ENCODE measurements at regions not wholly inside any gene's neighbourhood (a gene's known extent, or its start where the extent isn't known, plus 50 kb on each side); places are given as distances from the start of the nearest gene placed in this dataset.
"Not testable (repeated sequence)": the region's sequence is repeated elsewhere in the genome, so short reads cannot be mapped to it uniquely, and the experiment has no call there.

DNA sequence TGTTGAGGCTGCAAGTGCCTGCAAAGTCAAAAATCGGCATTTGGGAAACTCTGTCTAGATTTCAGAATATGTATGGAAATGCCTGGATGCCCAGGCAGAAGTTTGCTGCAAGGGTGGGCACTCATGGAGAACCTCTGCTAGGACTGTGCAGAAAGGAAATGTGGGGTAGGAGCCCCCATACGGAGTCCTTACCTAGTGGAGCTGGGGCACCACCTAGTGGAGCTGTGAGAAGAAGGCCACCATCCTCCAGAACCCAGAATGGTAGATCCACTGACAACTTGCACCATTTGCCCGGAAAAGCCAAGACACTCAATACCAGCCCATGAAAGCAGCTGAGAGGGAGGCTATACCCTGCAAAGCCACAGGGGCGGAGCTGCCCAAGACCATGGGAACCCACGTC, 671.2 kb upstream of the ZWINT start:
- CTCF ChIA-PET; H3K9ac ChIP-seq (ENCODE audit: control insufficient read depth, insufficient read depth, low read length); FAIRE-seq; H3K9me3 ChIP-seq (replicated peaks; ENCODE audit: control insufficient read depth, insufficient read depth, low read length); H3K4me3 ChIP-seq; SMC1A ChIA-PET (ENCODE audit: uncharacterized antibody, unreplicated experiment); ATAC-seq; H2AFZ ChIP-seq (ENCODE audit: control insufficient read depth, low read depth, low read length); H3K27me3 ChIP-seq (replicated peaks in 1 of 2; ENCODE audit: control insufficient read depth in 2 of 2, insufficient read depth in 2 of 2, low read length in 1 of 2); H3K79me2 ChIP-seq (ENCODE audit: control insufficient read depth, insufficient read depth, low read length); H3K27ac ChIP-seq (ENCODE audit: control insufficient read depth, insufficient read depth); H3K36me3 ChIP-seq (ENCODE audit: control insufficient read depth in 2 of 2, insufficient read depth in 2 of 2, low read length in 1 of 2); H3K4me1 ChIP-seq (ENCODE audit: control insufficient read depth, insufficient read depth, low read length); POLR2A ChIA-PET; BruUV-seq (replicated peaks); H4K20me1 ChIP-seq (ENCODE audit: control insufficient read depth, insufficient read depth); DNase-seq (ENCODE audit: low read depth, low spot score); RAD21 ChIA-PET (ENCODE audit: unreplicated experiment); intact Hi-C loops (cut with micrococcal nuclease; ENCODE audit: unreplicated experiment); in situ Hi-C loops (cut with MboI); H3K4me2 ChIP-seq (ENCODE audit: control insufficient read depth, insufficient read depth): not testable (repeated sequence)
- 47% methylated on average over 5 of the region's 5 CpGs for WGBS (ENCODE audit: insufficient coverage, insufficient replicate concordance, low lambda C conversion rate, missing lambda C conversion rate)

DNA sequence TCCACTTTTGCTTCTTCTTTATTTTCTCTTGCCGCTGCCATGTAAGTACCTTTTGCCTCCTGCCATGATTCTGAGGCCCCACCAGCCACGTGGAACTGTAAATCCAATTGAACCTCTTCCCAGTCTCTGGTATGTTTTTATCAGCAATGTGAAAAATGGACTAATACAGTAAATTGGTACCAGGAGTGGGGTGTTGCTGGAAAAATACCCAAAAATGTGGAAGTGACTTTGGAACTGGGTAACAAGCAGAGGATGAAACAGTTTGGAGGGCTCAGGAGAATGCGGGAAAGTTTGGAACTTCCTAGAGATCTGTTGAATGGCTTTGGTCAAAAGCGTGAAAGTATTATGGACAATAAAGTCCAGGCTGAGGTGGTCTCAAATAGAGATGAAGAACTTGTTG, 670.3 kb upstream of the ZWINT start:
- Histone ChIP-seq H3K9me3 (replicated peaks; ENCODE audit: control insufficient read depth, insufficient read depth, low read length) (no peaks in the 10 kb centered on the region), H3K36me3 (ENCODE audit: control insufficient read depth in 2 of 2, insufficient read depth in 2 of 2, low read length in 1 of 2) (no peaks in the 10 kb centered on the region), H4K20me1 (ENCODE audit: control insufficient read depth, insufficient read depth) (no peaks in the 10 kb centered on the region), H3K27ac (ENCODE audit: control insufficient read depth, insufficient read depth) (no peak overlapping the region), H3K27me3 (replicated peaks in 1 of 2; ENCODE audit: control insufficient read depth in 2 of 2, insufficient read depth in 2 of 2, low read length in 1 of 2) (no peaks in the 10 kb centered on the region), H3K79me2 (ENCODE audit: control insufficient read depth, insufficient read depth, low read length) (no peaks in the 10 kb centered on the region), H2AFZ (ENCODE audit: control insufficient read depth, low read depth, low read length) (no peak overlapping the region), H3K4me1 (ENCODE audit: control insufficient read depth, insufficient read depth, low read length) (no peaks in the 10 kb centered on the region), H3K4me2 (ENCODE audit: control insufficient read depth, insufficient read depth) (no peak overlapping the region), H3K9ac (ENCODE audit: control insufficient read depth, insufficient read depth, low read length) (no peak overlapping the region), H3K4me3 (no peak overlapping the region)
- TF ChIP-seq ATF7 (IDR thresholded peaks at IDR 0.05; ENCODE audit: low read depth) (no peak), MXI1 (IDR thresholded peaks at IDR 0.05; ENCODE audit: low read depth, low read length) (no peak), RAD21 (IDR thresholded peaks at IDR 0.05; ENCODE audit: insufficient read depth, low read depth, low read length) (no peak), GATAD2B (conservative IDR thresholded peaks at IDR 0.05; ENCODE audit: low read depth) (no peak), PAX5 (IDR thresholded peaks at IDR 0.05; ENCODE audit: borderline replicate concordance, low read depth, low read length) (no peak), NRF1 (conservative IDR thresholded peaks at IDR 0.05; ENCODE audit: low read depth, low read length) (no peak), RAD51 (IDR thresholded peaks at IDR 0.05) (no peak), RCOR1 (conservative IDR thresholded peaks at IDR 0.05; ENCODE audit: low read depth, low read length) (no peak)
- TF ChIP-seq, protein P1, sequence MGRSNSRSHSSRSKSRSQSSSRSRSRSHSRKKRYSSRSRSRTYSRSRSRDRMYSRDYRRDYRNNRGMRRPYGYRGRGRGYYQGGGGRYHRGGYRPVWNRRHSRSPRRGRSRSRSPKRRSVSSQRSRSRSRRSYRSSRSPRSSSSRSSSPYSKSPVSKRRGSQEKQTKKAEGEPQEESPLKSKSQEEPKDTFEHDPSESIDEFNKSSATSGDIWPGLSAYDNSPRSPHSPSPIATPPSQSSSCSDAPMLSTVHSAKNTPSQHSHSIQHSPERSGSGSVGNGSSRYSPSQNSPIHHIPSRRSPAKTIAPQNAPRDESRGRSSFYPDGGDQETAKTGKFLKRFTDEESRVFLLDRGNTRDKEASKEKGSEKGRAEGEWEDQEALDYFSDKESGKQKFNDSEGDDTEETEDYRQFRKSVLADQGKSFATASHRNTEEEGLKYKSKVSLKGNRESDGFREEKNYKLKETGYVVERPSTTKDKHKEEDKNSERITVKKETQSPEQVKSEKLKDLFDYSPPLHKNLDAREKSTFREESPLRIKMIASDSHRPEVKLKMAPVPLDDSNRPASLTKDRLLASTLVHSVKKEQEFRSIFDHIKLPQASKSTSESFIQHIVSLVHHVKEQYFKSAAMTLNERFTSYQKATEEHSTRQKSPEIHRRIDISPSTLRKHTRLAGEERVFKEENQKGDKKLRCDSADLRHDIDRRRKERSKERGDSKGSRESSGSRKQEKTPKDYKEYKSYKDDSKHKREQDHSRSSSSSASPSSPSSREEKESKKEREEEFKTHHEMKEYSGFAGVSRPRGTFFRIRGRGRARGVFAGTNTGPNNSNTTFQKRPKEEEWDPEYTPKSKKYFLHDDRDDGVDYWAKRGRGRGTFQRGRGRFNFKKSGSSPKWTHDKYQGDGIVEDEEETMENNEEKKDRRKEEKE (IDR thresholded peaks at IDR 0.05) = no peak
- in situ Hi-C loops (cut with MboI) = no loop called here
- intact Hi-C loops (cut with micrococcal nuclease; ENCODE audit: unreplicated experiment) = no loop called here
- no peak for FAIRE-seq
- BruUV-seq (replicated peaks) = no TSS peak
- RAD21 ChIA-PET (ENCODE audit: unreplicated experiment) = no interaction called here
- WGBS (ENCODE audit: insufficient coverage, insufficient replicate concordance, low lambda C conversion rate, missing lambda C conversion rate) = 21% methylated on average over 4 of the region's 4 CpGs
- no peak for DNase-seq (ENCODE audit: low read depth, low spot score)
- CTCF ChIA-PET = no interaction called here
- SMC1A ChIA-PET (ENCODE audit: uncharacterized antibody, unreplicated experiment) = interaction anchor here (0.6 kb wide), 1 partner anchor 1011 kb away, joined by 3 read pairs; no protein-coding TSS in a partner anchor
- no peak for ATAC-seq
- POLR2A ChIA-PET = no interaction called here

All from GM12878 (cell line).